LNCaP clone FGC (cell line): ENCODE measurements at regions not wholly inside any gene's neighbourhood (a gene's known extent, or its start where the extent isn't known, plus 50 kb on each side); places are given as distances from the start of the nearest gene placed in this dataset.

Experiments
- DNase-seq: peaks from one replicate; pipeline ENCODE4 v3.0.0-alpha.2; 2011; ENCODE audit warnings: low read depth
- H3K4me3 ChIP-seq: 2 replicates; pipeline ENCODE4 v1.5.1; 2011; ENCODE audit warnings: mild to moderate bottlenecking, low read depth, low read length, control low read depth
- CTCF ChIP-seq: IDR thresholded peaks from 2 replicates; pipeline ENCODE4 v1.5.1; 2012; ENCODE audit warnings: mild to moderate bottlenecking; ENCODE audit not compliant: control insufficient read depth, insufficient read depth; ENCODE audit errors: extremely low read depth

- TF ChIP-seq CTCF: no peak
- no peak overlapping the region for H3K4me3 ChIP-seq
- peak; percentile 72 for DNase-seq
Observed at GRCh38 chr16:72677662-72678447, 370.1 kb downstream of the ZFHX3 start.

GRCh38 chr16:72673118-72673517 is 374.8 kb downstream of the ZFHX3 start:
- no peak for TF ChIP-seq CTCF
- DNase-seq: no peak
- no peak overlapping the region for H3K4me3 ChIP-seq

GRCh38 chr16:72666267-72666666 is 381.7 kb downstream of the ZFHX3 start:
- TF ChIP-seq CTCF: no peak
- no peak for DNase-seq
- H3K4me3 ChIP-seq: no peak overlapping the region

- no peak for DNase-seq
- no peak for TF ChIP-seq CTCF
- peak overlapping the region; percentile 94 for H3K4me3 ChIP-seq
Observed at GRCh38 chr16:72665701-72666100, 382.2 kb downstream of the ZFHX3 start.

- TF ChIP-seq CTCF: no peak
- DNase-seq: peak; percentile 98
- peak overlapping the region; percentile 94 for H3K4me3 ChIP-seq
Observed at GRCh38 chr16:72664509-72665408, 383.2 kb downstream of the ZFHX3 start.

- no peak for TF ChIP-seq CTCF
- H3K4me3 ChIP-seq: peak overlapping the region; percentile 94
- DNase-seq: no peak
Observed at GRCh38 chr16:72664056-72664508, 383.8 kb downstream of the ZFHX3 start.
